Skeletal muscle tissue (tissue), 3 donors: ENCODE measurements at regions not wholly inside any gene's neighbourhood (a gene's known extent, or its start where the extent isn't known, plus 50 kb on each side); places are given as distances from the start of the nearest gene placed in this dataset.

Source experiments
- H3K27ac ChIP-seq: one replicate; pipeline ENCODE4 v1.7.0; 2013; ENCODE audit warnings: mild to moderate bottlenecking, low read depth, low read length, inconsistent platforms
- H3K27me3 ChIP-seq, 3 donors: one replicate each; pipeline ENCODE4 v1.7.0; 2013; ENCODE audit warnings: low read length in 3 of 3; ENCODE audit not compliant: control insufficient read depth in 3 of 3, insufficient read depth in 3 of 3
- H3K36me3 ChIP-seq, 3 donors: one replicate each; pipeline ENCODE4 v1.7.0; 2013; ENCODE audit warnings: low read length in 3 of 3; ENCODE audit not compliant: control insufficient read depth in 3 of 3, insufficient read depth in 3 of 3
- H3K4me1 ChIP-seq, 3 donors: one replicate each; pipeline ENCODE4 v1.7.0; 2013; ENCODE audit warnings: low read length in 3 of 3, mild to moderate bottlenecking in 3 of 3; ENCODE audit not compliant: control insufficient read depth in 3 of 3, insufficient read depth in 3 of 3
- H3K4me3 ChIP-seq, 3 donors: one replicate each; pipeline ENCODE4 v1.7.0; 2013; ENCODE audit warnings: low read length in 3 of 3
- H3K9ac ChIP-seq, 3 donors: one replicate each; pipeline ENCODE4 v1.7.0; 2013; ENCODE audit warnings: low read length in 3 of 3, mild to moderate bottlenecking in 3 of 3, moderate library complexity in 2 of 3, low read depth in 1 of 3
- H3K9me3 ChIP-seq, 3 donors: one replicate each; pipeline ENCODE4 v1.7.0; 2013; ENCODE audit warnings: low read length in 3 of 3; ENCODE audit not compliant: control insufficient read depth in 3 of 3
- donor health status: Osteomylitis.

GRCh38 chr2:39532933-39533332 lies 95.8 kb upstream of the MAP4K3 start:
- H3K36me3 ChIP-seq = no peaks in the 10 kb centered on the region
- no peaks in the 10 kb centered on the region for H3K27me3 ChIP-seq
- H3K9me3 ChIP-seq = no peaks in the 10 kb centered on the region
- H3K4me3 ChIP-seq = no peak overlapping the region
- no peak overlapping the region for H3K9ac ChIP-seq
- H3K4me1 ChIP-seq = peaks cover 0 to 3% (median 0%) of the 10 kb centered on the region in 3 donors
- no peak overlapping the region for H3K27ac ChIP-seq

- no peaks in the 10 kb centered on the region for H3K9me3 ChIP-seq
- H3K36me3 ChIP-seq = no peaks in the 10 kb centered on the region
- H3K27me3 ChIP-seq = no peaks in the 10 kb centered on the region
- no peak overlapping the region for H3K9ac ChIP-seq
- no peak overlapping the region for H3K4me3 ChIP-seq
- no peak overlapping the region for H3K27ac ChIP-seq
- H3K4me1 ChIP-seq = peaks cover 0 to 3% (median 0%) of the 10 kb centered on the region in 3 donors
These were observed 97.1 kb upstream of the MAP4K3 start for GRCh38 chr2:39534095-39534711.

GRCh38 chr2:39535636-39536185 lies 98.6 kb upstream of the MAP4K3 start:
- H3K9me3 ChIP-seq = no peaks in the 10 kb centered on the region

GRCh38 chr2:39537150-39537549 lies 100.1 kb upstream of the MAP4K3 start:
- no peaks in the 10 kb centered on the region for H3K36me3 ChIP-seq
- H3K4me3 ChIP-seq = no peak overlapping the region
- H3K4me1 ChIP-seq = peaks cover 3 to 12% (median 8%) of the 10 kb centered on the region in 3 donors
- no peaks in the 10 kb centered on the region for H3K27me3 ChIP-seq
- H3K9me3 ChIP-seq = no peaks in the 10 kb centered on the region
- H3K27ac ChIP-seq = no peak overlapping the region
- no peak overlapping the region for H3K9ac ChIP-seq

More at GRCh38 chr2:39535636-39536185, 98.6 kb upstream of the MAP4K3 start:
- H3K36me3 ChIP-seq = no peaks in the 10 kb centered on the region
- H3K27me3 ChIP-seq = no peaks in the 10 kb centered on the region
- H3K9ac ChIP-seq = no peak overlapping the region
- no peak overlapping the region for H3K27ac ChIP-seq
- H3K4me3 ChIP-seq = no peak overlapping the region
- H3K4me1 ChIP-seq = peaks cover 0 to 3% (median 0%) of the 10 kb centered on the region in 3 donors

DNA sequence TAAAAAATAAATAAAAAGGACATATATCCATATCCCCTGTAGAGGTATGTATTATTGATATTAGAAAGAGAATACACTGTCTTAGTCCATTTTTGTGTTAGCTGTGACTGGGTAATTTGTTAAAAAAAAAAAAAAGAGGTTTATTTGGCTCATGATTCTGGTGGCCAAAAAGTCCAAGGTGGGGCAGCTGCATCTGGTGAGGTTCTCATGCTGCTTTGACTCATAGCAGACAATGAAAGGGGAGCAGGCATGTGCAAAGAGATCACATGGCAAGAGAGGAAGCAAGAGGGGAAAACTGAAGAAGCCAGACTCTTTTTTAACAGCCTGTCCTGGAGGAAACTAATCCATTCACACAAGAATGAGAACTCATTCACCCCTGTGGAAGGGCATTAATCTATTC lies 101.6 kb upstream of the MAP4K3 start:
- Histone ChIP-seq H3K36me3 (no peaks in the 10 kb centered on the region), H3K9me3 (no peaks in the 10 kb centered on the region), H3K27me3 (no peaks in the 10 kb centered on the region), H3K27ac (no peak overlapping the region), H3K4me1 (peaks cover 3 to 12% (median 8%) of the 10 kb centered on the region in 3 donors), H3K4me3 (no peak overlapping the region), H3K9ac (no peak overlapping the region)

DNA sequence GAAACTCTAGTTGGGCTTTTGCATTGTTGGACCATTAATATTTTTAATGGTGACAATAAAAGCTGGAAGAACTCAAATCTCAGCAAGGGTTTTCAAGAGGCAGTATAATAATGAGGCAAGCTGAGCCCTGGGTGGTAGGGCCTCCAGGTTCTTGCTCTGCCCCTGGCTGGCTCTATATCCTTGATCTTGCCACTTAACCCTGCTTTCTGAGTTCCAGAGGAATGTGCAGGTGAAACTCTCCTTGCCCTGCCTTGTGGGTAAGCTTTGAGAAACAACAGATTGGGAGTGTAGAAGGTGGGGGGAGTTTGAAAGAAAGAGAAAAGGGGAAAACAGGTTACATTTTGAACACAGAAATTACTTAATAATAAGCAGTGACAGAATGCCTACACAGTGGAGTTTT lies 103.3 kb upstream of the MAP4K3 start:
- no peak overlapping the region for H3K4me3 ChIP-seq
- H3K36me3 ChIP-seq = no peaks in the 10 kb centered on the region
- no peak overlapping the region for H3K9ac ChIP-seq
- peaks cover 3 to 12% (median 8%) of the 10 kb centered on the region in 3 donors for H3K4me1 ChIP-seq
- H3K9me3 ChIP-seq = no peaks in the 10 kb centered on the region
- H3K27me3 ChIP-seq = no peaks in the 10 kb centered on the region
- H3K27ac ChIP-seq = peak overlapping the region; percentile 69

DNA sequence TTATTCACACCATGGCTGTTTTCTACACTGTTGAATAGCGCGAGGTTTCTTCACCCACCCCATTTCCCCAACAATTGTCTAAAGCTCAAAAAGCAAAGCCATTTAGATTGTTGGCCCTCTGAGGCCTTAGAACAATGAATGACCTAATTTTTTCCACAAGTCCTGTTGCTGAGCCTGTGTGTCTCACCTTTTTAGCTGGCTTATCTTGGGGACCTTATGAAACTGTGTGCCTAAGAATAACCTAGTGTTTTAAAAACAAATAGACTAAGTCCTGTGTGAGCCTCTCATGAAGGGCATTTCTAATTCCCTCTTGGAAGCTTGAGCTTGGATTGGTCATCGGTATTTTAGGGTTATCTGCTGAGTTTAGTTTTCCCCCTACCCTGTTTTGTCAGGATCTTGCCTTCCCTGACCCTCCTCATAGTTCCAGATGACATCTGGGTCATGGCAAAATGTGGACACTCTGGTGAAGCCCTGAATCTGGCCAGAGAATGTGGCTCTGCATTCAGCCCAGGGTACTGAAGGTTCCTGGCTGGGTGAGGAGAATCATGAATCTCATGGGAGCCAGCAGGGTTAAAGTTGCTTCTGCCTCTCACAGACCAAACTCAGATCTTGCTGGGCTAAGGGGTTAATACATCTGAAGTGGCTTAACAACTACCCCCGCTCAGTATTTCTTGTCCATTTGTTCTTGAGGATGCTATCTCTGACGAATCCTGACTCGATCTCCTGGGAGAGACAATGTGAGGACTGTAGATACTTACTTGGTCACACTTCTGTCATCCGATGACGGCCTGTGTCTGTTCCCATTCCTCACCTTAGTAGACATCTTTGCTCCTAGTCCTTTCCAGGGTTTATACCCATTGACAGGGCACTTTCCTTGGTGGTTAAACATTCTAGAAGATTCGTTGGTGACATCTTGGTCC lies 104.2 kb upstream of the MAP4K3 start:
- H3K4me3 ChIP-seq = no peak overlapping the region
- no peaks in the 10 kb centered on the region for H3K27me3 ChIP-seq
- H3K27ac ChIP-seq = peak overlapping the region; percentile 69
- H3K36me3 ChIP-seq = no peaks in the 10 kb centered on the region
- H3K9me3 ChIP-seq = no peaks in the 10 kb centered on the region
- H3K4me1 ChIP-seq = peaks cover 3 to 12% (median 8%) of the 10 kb centered on the region in 3 donors
- peak overlapping the region in 1 of 3 donors; percentile 40 for H3K9ac ChIP-seq

DNA sequence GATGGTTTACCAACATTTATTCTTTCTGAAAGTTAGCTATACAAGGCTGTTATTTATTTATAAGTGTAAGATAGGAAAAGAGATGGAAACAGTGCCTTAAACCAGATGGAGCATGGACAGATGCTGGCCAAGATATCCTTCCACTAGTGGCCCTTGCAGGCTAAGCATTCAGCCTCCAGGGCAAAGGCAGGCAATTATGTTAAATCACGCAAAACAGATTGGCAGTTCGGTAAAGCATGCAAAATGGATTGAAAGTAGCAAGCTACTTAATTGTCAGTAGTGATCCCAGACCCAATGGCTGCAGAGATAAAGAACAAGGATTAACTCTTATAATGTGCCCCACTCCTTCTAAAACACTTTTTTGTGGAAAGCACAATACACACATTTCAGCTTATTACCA lies 105.4 kb upstream of the MAP4K3 start:
- Histone ChIP-seq H3K36me3 (no peaks in the 10 kb centered on the region), H3K9me3 (no peaks in the 10 kb centered on the region), H3K27me3 (no peaks in the 10 kb centered on the region), H3K4me1 (peaks cover 3 to 12% (median 8%) of the 10 kb centered on the region in 3 donors), H3K4me3 (no peak overlapping the region), H3K9ac (no peak overlapping the region), H3K27ac (no peak overlapping the region)

DNA sequence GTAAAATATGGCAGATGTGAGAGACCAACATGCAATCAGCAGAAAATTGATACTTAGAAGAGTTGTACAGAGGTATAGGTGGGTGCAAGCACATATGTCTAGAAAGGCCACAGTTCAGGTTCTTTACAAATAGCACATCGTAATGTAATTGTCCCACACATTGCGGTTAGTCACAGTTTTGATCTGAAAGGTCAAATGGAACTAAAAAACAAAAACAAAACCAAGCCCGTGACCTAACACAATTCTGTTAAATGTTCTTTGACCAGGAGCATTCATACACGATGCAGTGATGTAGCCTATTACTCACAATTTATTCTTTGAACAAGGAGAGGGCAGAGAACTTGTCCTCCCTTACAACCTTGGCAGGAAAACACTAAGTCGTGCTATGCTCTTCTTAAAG lies 108.9 kb upstream of the MAP4K3 start:
- peaks cover 0 to 2% (median 0%) of the 10 kb centered on the region in 3 donors for H3K9me3 ChIP-seq
- peaks cover 3 to 8% (median 8%) of the 10 kb centered on the region in 3 donors for H3K4me1 ChIP-seq
- H3K9ac ChIP-seq = no peak overlapping the region
- no peak overlapping the region for H3K27ac ChIP-seq
- H3K36me3 ChIP-seq = no peaks in the 10 kb centered on the region
- H3K27me3 ChIP-seq = no peaks in the 10 kb centered on the region
- no peak overlapping the region for H3K4me3 ChIP-seq

DNA sequence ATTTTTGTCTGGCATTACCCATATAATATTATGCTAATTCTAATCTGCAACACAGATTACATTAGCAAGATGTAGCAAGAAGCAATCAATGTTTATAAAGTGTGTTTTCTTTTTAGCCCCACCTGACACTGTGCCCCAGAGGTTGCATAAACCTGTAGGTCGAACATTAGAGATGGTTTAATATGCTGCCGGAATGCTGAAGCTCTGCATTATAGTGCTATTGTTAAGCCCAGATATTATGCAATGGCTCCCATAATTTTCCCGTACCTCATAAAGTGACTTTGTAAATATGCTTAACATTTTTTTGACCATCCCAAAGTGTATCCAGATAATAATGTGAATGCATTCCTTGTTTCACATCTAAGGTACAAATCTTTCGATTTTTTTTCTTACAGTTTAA lies 109.3 kb upstream of the MAP4K3 start:
- no peak overlapping the region for H3K9ac ChIP-seq
- no peaks in the 10 kb centered on the region for H3K36me3 ChIP-seq
- peaks cover 0 to 2% (median 0%) of the 10 kb centered on the region in 3 donors for H3K9me3 ChIP-seq
- no peak overlapping the region for H3K4me3 ChIP-seq
- H3K27me3 ChIP-seq = no peaks in the 10 kb centered on the region
- peaks cover 3 to 4% (median 4%) of the 10 kb centered on the region in 3 donors for H3K4me1 ChIP-seq
- H3K27ac ChIP-seq = no peak overlapping the region
